ENCODE measurements at regions not wholly inside any gene's neighbourhood (a gene's known extent, or its start where the extent isn't known, plus 50 kb on each side); places are given as distances from the start of the nearest gene placed in this dataset.

GRCh38 chr3:174675406-174675805 lies 183.7 kb upstream of the NAALADL2 start:
- no peak for DNase-seq

GRCh38 chr3:174681784-174682183 lies 177.3 kb upstream of the NAALADL2 start:
- no peak for DNase-seq

- no peak for DNase-seq
Measured at GRCh38 chr3:174685796-174686195, 173.3 kb upstream of the NAALADL2 start.

GRCh38 chr3:174697310-174697709 lies 161.8 kb upstream of the NAALADL2 start:
- no peak for DNase-seq

GRCh38 chr3:174700736-174701135 lies 158.4 kb upstream of the NAALADL2 start:
- no peak for DNase-seq

- DNase-seq, result no peak
Measured at GRCh38 chr3:174710612-174711011, 148.5 kb upstream of the NAALADL2 start.

GRCh38 chr3:174715386-174715785 lies 143.7 kb upstream of the NAALADL2 start:
- DNase-seq, result no peak

GRCh38 chr3:174716956-174717505 lies 142.1 kb upstream of the NAALADL2 start:
- DNase-seq, result no peak

- no peak for DNase-seq
Measured at GRCh38 chr3:174720717-174721116, 138.4 kb upstream of the NAALADL2 start.

- no peak for DNase-seq
Measured at GRCh38 chr3:174725303-174725702, 133.8 kb upstream of the NAALADL2 start.

GRCh38 chr3:174737966-174738365 lies 121.2 kb upstream of the NAALADL2 start:
- DNase-seq, result no peak

GRCh38 chr3:174749143-174749542 lies 110.0 kb upstream of the NAALADL2 start:
- no peak for DNase-seq

GRCh38 chr3:174755833-174756829 lies 103.0 kb upstream of the NAALADL2 start:
- no peak for DNase-seq

GRCh38 chr3:174758943-174759342 lies 100.2 kb upstream of the NAALADL2 start:
- DNase-seq, result no peak

GRCh38 chr3:174767406-174767805 lies 91.7 kb upstream of the NAALADL2 start:
- no peak for DNase-seq

- no peak for DNase-seq
Measured at GRCh38 chr3:174767853-174768382, 91.2 kb upstream of the NAALADL2 start.

- DNase-seq, result no peak
Measured at GRCh38 chr3:174769171-174769570, 90.0 kb upstream of the NAALADL2 start.

- DNase-seq, result no peak
Measured at GRCh38 chr3:174775603-174776002, 83.5 kb upstream of the NAALADL2 start.

GRCh38 chr3:174776123-174776522 lies 83.0 kb upstream of the NAALADL2 start:
- no peak for DNase-seq

- no peak for DNase-seq
Measured at GRCh38 chr3:174776636-174777035, 82.5 kb upstream of the NAALADL2 start.

GRCh38 chr3:174777813-174778212 lies 81.3 kb upstream of the NAALADL2 start:
- no peak for DNase-seq

- no peak for DNase-seq
Measured at GRCh38 chr3:174783502-174783901, 75.6 kb upstream of the NAALADL2 start.

GRCh38 chr3:174784206-174784934 lies 74.8 kb upstream of the NAALADL2 start:
- no peak for DNase-seq

Data from hippocampal formation (tissue), 2 donors.